Right cardiac atrium (tissue), 5 donors: ENCODE measurements at regions not wholly inside any gene's neighbourhood (a gene's known extent, or its start where the extent isn't known, plus 50 kb on each side); places are given as distances from the start of the nearest gene placed in this dataset.

ENCODE experiments used
- ATAC-seq, 2 donors: fragments of 200-7000 bp; cut with Tn5 transposase; one replicate each; pipeline versions ENCODE4 v1.8.0 to v1.9.1; 2020; ENCODE audit warnings: moderate library complexity in 2 of 2, mild to moderate bottlenecking in 1 of 2
- DNase-seq, 3 donors: peaks; one replicate each; pipeline ENCODE4 v3.0.0-alpha.2; 2020
- H3K27ac ChIP-seq: one replicate; pipeline ENCODE4 v1.5.1; 2013; ENCODE audit warnings: mild to moderate bottlenecking, low read length, control low read depth, moderate library complexity
- H3K27me3 ChIP-seq: one replicate; pipeline ENCODE4 v1.6.1; 2013; ENCODE audit not compliant: control insufficient read depth, insufficient read depth
- H3K4me1 ChIP-seq: one replicate; pipeline ENCODE4 v1.6.1; 2013; ENCODE audit warnings: low read length; ENCODE audit not compliant: control insufficient read depth, insufficient read depth
- H3K4me3 ChIP-seq: one replicate; pipeline ENCODE4 v1.5.1; 2013; ENCODE audit warnings: low read length, control low read depth
- H3K9me3 ChIP-seq: one replicate; pipeline ENCODE4 v1.6.1; 2013; ENCODE audit warnings: low read length; ENCODE audit not compliant: control insufficient read depth
- WGBS: extraction: QIAGEN DNeasy Blood & Tissue Kit; methylation state at CpG from one replicate; pipeline ENCODE4 v1.1.7; 2013; 5-methylcytosine and 5-hydroxymethylcytosine counted together
- intact Hi-C, 4 donors: fragments of 100-400 bp; cut with DNase I; formaldehyde crosslinking; loops; one replicate each; pipeline versions ENCODE4 v1.11.0 to v1.14.0; 2022 to 2023
- donor health status: healthy with polysubstance abuse.
- donor health status: DM: no; HTN: yes; CAD: no.
- donor health status: DM: no; HTN: no; CAD: no.
- donor health status: DM: no; HTN: yes; CAD: no; lungs with severe emphysema.
- donor health status: DM: yes; HTN: yes; CAD: no.

DNA sequence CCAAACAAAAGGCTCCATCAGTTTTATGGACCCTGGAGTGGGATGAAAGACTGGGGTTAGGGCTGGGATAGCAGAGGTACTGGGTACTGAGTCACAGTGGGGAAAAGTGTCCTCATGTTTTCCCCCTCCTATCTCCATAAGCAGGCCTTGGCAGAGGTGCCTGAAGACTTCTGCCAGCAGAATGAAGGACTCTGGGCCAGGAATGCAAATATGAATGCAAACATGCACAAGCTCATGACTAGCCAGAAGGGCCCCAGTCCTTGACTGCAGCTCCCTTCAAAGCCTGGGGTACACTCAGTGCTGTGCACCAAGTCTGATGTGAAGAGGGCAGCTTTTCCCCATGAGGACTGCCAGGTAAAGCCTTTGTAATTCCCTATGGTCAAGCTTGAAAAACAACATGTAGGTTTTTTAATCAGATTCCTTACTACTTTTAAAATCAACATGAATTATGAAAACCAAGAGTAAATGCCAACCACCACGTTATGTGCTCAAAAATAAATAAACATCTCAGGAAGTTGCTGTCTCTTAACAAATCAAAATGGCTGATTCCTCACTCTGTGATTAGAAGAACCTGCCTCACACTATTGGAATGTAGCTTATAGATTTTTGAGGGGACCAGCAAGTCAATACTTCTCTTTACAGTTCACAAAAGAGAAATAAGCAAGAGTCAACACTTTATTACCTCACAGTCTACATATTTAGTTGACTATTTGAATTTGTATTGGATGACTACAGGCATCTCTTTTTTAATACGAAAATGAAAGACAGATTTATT, 1512.0 kb downstream of the ARAP2 start:
- Histone ChIP-seq H3K9me3 (no peaks in the 10 kb centered on the region), H3K27me3 (no peaks in the 10 kb centered on the region), H3K4me3 (no peak overlapping the region), H3K4me1 (no peaks in the 10 kb centered on the region), H3K27ac (no peak overlapping the region)
- DNase-seq: no peak
- 51% methylated on average over 2 of the region's 2 CpGs for WGBS
- ATAC-seq: no peak
- intact Hi-C loops: no loop called here

DNA sequence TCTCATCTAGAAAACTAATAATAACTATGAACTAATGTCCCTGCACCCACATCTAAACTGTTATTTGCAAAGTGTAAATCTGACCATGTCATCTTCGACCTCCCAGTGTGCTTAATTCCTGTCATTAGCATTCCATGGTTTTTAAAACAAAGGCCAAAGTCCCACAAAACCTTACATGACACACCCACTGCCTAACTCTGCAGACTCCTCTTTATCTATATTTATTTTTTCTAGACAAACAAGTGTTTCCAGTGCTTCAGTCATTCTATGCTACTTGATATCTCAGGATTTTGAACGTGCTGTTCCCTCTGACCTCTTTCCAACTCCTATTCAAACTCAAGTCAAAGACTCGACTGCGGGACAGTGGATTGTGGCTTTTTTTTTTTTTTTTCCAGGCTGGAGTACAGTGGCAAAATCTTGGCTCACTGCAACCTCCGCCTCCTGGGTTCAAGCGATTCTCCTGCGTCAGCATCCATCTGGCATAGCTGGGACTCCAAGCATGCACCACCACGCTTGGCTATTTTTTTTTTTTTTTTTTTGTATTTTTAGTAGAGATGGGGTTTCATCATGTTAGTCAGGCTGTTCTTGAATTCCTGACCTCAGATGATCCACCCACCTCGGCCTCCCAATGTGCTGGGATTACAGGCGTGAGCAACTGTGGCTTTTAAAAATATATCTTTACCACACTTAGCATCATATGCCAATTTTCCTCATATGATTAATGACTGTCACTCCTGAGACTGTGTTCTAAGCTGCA, 1511.0 kb downstream of the ARAP2 start:
- 73% methylated on average over 10 of the region's 10 CpGs for WGBS

DNA sequence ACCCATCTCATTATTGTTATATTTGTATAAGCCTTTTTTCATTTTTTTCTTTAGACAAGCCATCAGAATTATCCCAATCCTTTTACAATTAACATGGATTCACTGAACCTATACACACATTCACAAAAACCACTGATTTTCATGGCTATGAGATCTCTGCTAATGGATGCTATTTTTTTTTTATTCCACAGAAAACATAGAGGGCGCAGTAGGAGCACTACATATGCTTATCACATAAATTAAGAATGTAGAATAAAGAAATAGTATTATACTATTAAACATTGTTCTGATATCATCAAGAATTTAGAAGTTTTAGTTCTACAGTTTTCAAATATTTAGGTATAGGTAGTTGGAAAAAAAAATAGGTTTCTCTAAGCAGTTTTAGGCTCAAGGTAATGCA, 1477.4 kb downstream of the ARAP2 start:
- Histone ChIP-seq H3K9me3 (no peaks in the 10 kb centered on the region), H3K27me3 (no peaks in the 10 kb centered on the region), H3K4me3 (no peak overlapping the region), H3K27ac (no peak overlapping the region), H3K4me1 (no peaks in the 10 kb centered on the region)
- WGBS: 79% methylated on average over 1 of the region's 1 CpG
- intact Hi-C loops: no loop called here
- ATAC-seq: no peak
- DNase-seq: no peak

More for the DNA sequence above, 1511.0 kb downstream of the ARAP2 start:
- H3K9me3 ChIP-seq: no peaks in the 10 kb centered on the region
- H3K4me1 ChIP-seq: no peaks in the 10 kb centered on the region
- no peak overlapping the region for H3K27ac ChIP-seq
- no peak for DNase-seq
- no peak overlapping the region for H3K4me3 ChIP-seq
- H3K27me3 ChIP-seq: no peaks in the 10 kb centered on the region
- intact Hi-C loops: no loop called here
- no peak for ATAC-seq

DNA sequence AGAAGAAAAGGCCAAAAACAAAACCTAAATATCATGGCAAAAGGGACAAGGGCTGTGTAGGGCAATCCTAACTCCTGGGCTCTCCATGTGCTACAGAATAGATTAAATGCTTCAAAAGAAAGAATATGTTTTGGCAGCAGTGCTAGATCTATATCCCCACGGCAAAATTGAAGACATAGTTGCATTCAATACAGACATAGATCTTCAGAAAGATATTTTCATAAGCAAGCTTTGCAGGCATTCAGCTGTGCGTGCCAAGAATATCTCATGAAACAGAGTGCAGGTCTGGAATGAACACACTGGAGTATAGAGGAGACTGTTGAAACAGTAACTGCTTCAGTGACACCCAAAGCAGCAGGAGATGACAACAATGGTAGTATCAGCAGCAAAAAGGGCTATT, 1476.9 kb downstream of the ARAP2 start:
- Histone ChIP-seq H3K4me3 (no peak overlapping the region), H3K27ac (no peak overlapping the region), H3K9me3 (no peaks in the 10 kb centered on the region), H3K27me3 (no peaks in the 10 kb centered on the region), H3K4me1 (no peaks in the 10 kb centered on the region)
- intact Hi-C loops: no loop called here
- DNase-seq (no peak), ATAC-seq (no peak)
- 58% methylated on average over 2 of the region's 2 CpGs for WGBS

DNA sequence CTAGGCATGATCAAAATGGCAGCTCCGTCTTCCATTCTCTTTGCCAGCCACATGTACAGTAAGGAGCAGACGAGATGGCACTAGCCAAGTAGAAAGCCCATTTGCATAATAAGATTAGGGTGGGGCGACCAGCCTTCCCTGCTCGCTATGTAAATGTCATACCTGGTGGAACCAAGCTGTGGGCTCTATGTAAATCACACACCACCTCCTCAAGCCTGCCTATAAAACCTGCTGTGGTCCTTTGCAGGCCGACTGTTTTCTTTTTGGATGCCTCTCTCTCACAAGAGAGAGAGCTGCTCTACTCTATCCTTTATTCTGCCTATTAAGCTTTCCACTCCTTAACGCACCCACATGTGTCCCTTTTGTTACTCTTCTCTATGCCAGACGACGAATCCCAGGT, 1472.7 kb downstream of the ARAP2 start:
- no peak for ATAC-seq
- no peak overlapping the region for H3K4me3 ChIP-seq
- no peak overlapping the region for H3K27ac ChIP-seq
- H3K27me3 ChIP-seq: no peaks in the 10 kb centered on the region
- WGBS: 77% methylated on average over 8 of the region's 8 CpGs
- no peaks in the 10 kb centered on the region for H3K9me3 ChIP-seq
- no peaks in the 10 kb centered on the region for H3K4me1 ChIP-seq
- intact Hi-C loops: loop anchor here in 1 of 4 donors (10.0 kb wide), 1 partner anchor 63 kb away; no protein-coding TSS in a partner anchor
- DNase-seq: no peak

DNA sequence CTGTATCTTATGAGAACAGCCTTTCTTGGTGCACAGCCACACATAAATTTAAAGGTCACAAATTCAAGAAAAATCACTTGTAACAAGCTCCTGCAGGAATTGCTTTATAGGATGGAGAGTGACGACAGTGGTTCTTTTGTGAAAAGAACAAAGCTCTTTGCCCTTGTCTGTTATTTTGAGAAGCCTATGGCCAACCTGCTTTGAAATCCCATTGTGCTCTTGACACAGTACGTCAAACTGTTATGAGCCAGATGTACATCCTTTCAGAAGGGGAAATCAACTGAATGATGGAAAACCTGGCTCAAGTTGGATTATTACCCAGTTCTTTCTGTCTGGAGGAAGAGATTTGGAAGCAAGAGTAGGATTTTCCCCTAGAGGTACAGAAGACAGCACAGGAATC, 1454.2 kb downstream of the ARAP2 start:
- no peaks in the 10 kb centered on the region for H3K27me3 ChIP-seq
- intact Hi-C loops: no loop called here
- H3K4me1 ChIP-seq: no peaks in the 10 kb centered on the region
- 50% methylated on average over 2 of the region's 2 CpGs for WGBS
- ATAC-seq (no peak), DNase-seq (no peak)
- no peak overlapping the region for H3K4me3 ChIP-seq
- no peaks in the 10 kb centered on the region for H3K9me3 ChIP-seq
- no peak overlapping the region for H3K27ac ChIP-seq

DNA sequence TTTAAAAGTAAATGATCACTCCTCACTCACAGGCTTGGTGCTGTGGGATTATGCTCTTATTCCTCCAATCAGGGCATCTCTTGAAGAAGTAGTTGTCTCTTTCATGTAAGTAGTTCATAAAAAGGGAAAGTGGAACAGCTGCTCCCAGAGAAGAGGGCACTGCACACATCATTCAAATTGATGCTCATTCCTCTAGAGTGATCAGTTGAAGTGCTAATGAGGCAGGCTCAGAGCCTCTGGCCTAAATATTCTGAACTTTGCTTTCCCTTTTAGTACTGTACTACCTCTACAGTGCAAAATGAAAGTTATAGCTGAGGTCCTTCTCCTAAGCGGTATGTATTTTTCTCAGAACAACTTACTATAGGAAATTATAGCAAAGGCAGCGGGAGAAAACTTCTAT, 1453.1 kb downstream of the ARAP2 start:
- intact Hi-C loops: no loop called here
- 86% methylated on average over 2 of the region's 2 CpGs for WGBS
- no peaks in the 10 kb centered on the region for H3K4me1 ChIP-seq
- DNase-seq: no peak
- H3K4me3 ChIP-seq: no peak overlapping the region
- H3K27ac ChIP-seq: no peak overlapping the region
- no peaks in the 10 kb centered on the region for H3K27me3 ChIP-seq
- no peaks in the 10 kb centered on the region for H3K9me3 ChIP-seq
- ATAC-seq: no peak

DNA sequence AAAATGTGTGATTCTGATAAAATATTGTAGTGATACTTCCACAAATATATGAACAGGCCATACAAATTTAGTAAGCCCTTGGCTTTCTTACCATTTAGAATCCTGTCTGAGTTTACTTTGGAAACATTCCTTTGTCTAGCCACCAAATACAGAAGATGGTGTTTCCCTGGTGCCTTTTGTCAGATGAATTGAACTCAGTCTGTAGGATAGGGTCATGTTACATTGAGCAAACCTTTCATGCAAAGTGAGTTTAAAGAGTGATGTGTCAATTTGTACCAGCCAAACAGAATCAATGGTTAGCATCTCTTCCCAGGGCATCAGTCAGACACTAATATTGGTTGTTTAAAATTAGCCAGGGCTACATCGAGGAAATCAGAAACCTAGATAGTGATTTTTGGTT, 1443.4 kb downstream of the ARAP2 start:
- no peaks in the 10 kb centered on the region for H3K9me3 ChIP-seq
- no peak overlapping the region for H3K4me3 ChIP-seq
- no peaks in the 10 kb centered on the region for H3K4me1 ChIP-seq
- H3K27ac ChIP-seq: no peak overlapping the region
- DNase-seq (no peak), ATAC-seq (no peak)
- H3K27me3 ChIP-seq: no peaks in the 10 kb centered on the region
- 82% methylated on average over 1 of the region's 1 CpG for WGBS
- intact Hi-C loops: no loop called here

DNA sequence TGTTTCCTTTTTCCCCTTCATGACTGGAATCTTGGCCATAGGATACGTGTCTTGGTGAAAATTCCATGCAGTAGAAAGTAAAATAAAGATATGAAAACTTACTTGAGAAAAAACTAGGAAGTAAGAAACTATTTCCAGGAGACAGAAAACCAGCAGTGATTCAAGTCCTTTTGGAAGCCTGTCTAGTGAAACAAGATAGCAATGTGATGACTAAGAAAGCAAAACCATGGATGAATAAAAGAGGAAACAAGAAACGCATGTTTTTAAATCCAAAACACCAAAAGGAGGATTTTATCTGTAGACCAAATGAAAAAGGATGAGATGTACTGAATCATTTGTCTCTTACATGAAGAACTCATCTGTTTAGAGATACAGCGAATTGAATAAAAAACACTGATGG, 1430.0 kb downstream of the ARAP2 start:
- intact Hi-C loops: no loop called here
- Histone ChIP-seq H3K27ac (no peak overlapping the region), H3K27me3 (no peaks in the 10 kb centered on the region), H3K4me1 (no peaks in the 10 kb centered on the region), H3K4me3 (no peak overlapping the region), H3K9me3 (no peaks in the 10 kb centered on the region)
- no peak for DNase-seq
- no peak for ATAC-seq
- WGBS: 64% methylated on average over 3 of the region's 3 CpGs

DNA sequence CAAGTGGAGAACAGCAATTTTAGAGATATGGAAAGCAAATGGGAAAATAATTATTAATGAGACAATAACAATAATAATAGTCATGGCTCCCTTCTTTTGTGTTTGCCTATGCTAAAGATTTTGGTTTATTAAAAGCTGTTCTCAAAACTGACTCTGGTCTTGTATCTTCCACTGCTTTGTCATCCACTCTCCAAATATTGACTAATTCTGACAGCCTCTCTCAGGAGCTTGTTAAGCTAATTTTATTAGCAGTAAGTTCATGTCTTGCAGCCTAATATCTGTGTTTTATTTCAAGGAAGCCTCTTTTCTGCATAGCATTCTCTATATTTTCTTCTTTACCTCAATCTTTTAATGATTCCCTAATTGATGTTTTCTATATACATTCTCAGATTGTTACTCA, 1419.8 kb downstream of the ARAP2 start:
- Histone ChIP-seq H3K27ac (no peak overlapping the region), H3K4me3 (no peak overlapping the region), H3K4me1 (no peaks in the 10 kb centered on the region), H3K27me3 (no peaks in the 10 kb centered on the region), H3K9me3 (no peaks in the 10 kb centered on the region)
- ATAC-seq (no peak), DNase-seq (no peak)
- intact Hi-C loops: no loop called here

DNA sequence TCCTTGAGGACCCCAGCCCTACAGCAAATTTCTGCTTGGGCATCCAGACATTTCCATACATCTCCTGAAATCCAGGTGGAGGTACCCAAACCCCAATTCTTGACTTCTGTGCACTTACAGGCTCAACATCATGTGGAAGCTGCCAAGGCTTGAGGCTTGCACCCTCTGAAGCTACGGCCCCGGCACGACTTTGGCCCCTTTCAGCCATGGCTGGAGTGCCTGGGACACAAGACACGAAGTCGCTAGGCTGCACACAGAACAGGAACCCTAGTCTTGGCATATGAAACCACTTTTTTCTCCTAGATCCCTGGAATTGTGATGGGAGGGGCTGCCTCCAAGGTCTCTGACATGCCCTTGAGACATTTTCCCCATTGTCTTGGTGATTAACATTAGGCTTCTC, 1417.7 kb downstream of the ARAP2 start:
- ATAC-seq: no peak
- Histone ChIP-seq H3K27me3 (no peaks in the 10 kb centered on the region), H3K4me1 (no peaks in the 10 kb centered on the region), H3K27ac (no peak overlapping the region), H3K9me3 (no peaks in the 10 kb centered on the region), H3K4me3 (no peak overlapping the region)
- intact Hi-C loops: loop anchor here in 1 of 4 donors (5.0 kb wide), 1 partner anchor 49 kb away; no protein-coding TSS in a partner anchor
- DNase-seq: no peak
- WGBS: 90% methylated on average over 5 of the region's 5 CpGs
